ENCODE measurements at regions not wholly inside any gene's neighbourhood (a gene's known extent, or its start where the extent isn't known, plus 50 kb on each side); places are given as distances from the start of the nearest gene placed in this dataset.

DNA sequence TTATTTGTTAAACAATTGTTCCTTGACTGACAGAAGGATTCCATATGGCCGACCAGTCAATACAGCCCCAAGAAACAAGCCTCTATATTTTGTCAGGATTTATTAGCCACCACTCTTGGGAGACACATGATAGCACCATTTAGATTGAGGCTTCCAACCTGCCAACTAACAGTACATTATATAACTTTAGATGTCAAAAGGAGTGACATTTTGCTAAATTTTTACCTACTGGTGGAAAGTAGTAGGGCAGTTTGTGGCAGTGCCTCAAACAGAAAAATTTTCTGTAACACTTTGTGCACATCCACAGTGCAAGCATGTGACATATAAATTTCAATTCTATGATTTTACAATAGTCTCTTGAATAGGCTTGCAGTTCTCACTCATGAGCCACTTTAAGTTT is 464.0 kb downstream of the TRIB2 start (continued):
- TF ChIP-seq, protein P1, sequence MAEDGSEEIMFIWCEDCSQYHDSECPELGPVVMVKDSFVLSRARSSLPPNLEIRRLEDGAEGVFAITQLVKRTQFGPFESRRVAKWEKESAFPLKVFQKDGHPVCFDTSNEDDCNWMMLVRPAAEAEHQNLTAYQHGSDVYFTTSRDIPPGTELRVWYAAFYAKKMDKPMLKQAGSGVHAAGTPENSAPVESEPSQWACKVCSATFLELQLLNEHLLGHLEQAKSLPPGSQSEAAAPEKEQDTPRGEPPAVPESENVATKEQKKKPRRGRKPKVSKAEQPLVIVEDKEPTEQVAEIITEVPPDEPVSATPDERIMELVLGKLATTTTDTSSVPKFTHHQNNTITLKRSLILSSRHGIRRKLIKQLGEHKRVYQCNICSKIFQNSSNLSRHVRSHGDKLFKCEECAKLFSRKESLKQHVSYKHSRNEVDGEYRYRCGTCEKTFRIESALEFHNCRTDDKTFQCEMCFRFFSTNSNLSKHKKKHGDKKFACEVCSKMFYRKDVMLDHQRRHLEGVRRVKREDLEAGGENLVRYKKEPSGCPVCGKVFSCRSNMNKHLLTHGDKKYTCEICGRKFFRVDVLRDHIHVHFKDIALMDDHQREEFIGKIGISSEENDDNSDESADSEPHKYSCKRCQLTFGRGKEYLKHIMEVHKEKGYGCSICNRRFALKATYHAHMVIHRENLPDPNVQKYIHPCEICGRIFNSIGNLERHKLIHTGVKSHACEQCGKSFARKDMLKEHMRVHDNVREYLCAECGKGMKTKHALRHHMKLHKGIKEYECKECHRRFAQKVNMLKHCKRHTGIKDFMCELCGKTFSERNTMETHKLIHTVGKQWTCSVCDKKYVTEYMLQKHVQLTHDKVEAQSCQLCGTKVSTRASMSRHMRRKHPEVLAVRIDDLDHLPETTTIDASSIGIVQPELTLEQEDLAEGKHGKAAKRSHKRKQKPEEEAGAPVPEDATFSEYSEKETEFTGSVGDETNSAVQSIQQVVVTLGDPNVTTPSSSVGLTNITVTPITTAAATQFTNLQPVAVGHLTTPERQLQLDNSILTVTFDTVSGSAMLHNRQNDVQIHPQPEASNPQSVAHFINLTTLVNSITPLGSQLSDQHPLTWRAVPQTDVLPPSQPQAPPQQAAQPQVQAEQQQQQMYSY (CRISPR knock-in tag; IDR thresholded peaks at IDR 0.05) = no peak
- TF ChIP-seq ZNF671 (CRISPR knock-in tag; IDR thresholded peaks at IDR 0.05) (no peak), RELA (CRISPR knock-in tag; IDR thresholded peaks at IDR 0.05; ENCODE audit: borderline replicate concordance) (no peak), ZBTB43 (CRISPR knock-in tag; IDR thresholded peaks at IDR 0.05) (no peak)
- TF ChIP-seq, protein P2, sequence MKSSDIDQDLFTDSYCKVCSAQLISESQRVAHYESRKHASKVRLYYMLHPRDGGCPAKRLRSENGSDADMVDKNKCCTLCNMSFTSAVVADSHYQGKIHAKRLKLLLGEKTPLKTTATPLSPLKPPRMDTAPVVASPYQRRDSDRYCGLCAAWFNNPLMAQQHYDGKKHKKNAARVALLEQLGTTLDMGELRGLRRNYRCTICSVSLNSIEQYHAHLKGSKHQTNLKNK (CRISPR knock-in tag; IDR thresholded peaks at IDR 0.05) = no peak

GRCh38 chr2:13193075-13193474 is 476.3 kb downstream of the TRIB2 start:
- H3K4me1 Mint-ChIP-seq = peaks cover 4% of the 10 kb centered on the region; the same call in 1 of the 2 replicates
- no peaks in the 10 kb centered on the region for H3K36me3 Mint-ChIP-seq
- H3K27ac Mint-ChIP-seq = no peak overlapping the region
- H3K27me3 Mint-ChIP-seq (ENCODE audit: low read depth) = no peaks in the 10 kb centered on the region
- ATAC-seq (peak; percentile 83), DNase-seq (ENCODE audit: low spot score) (no peak)
- POLR2A ChIA-PET = no interaction called here
- TF ChIP-seq ZNF425 (CRISPR knock-in tag; conservative IDR thresholded peaks at IDR 0.05) (no peak), MXD4 (CRISPR knock-in tag; IDR thresholded peaks at IDR 0.05; ENCODE audit: borderline replicate concordance) (no peak), USF2 (CRISPR knock-in tag; IDR thresholded peaks at IDR 0.05) (no peak), FOXP1 (CRISPR knock-in tag; IDR thresholded peaks at IDR 0.05; ENCODE audit: borderline replicate concordance) (no peak), FOXP4 (CRISPR knock-in tag; IDR thresholded peaks at IDR 0.05) (no peak), ZNF396 (CRISPR knock-in tag; IDR thresholded peaks at IDR 0.05; ENCODE audit: borderline replicate concordance) (no peak), CREM (CRISPR knock-in tag; IDR thresholded peaks at IDR 0.05) (no peak), GRHL2 (CRISPR knock-in tag; IDR thresholded peaks at IDR 0.05; ENCODE audit: insufficient replicate concordance, severe bottlenecking) (no peak)
- TF ChIP-seq, protein P3, sequence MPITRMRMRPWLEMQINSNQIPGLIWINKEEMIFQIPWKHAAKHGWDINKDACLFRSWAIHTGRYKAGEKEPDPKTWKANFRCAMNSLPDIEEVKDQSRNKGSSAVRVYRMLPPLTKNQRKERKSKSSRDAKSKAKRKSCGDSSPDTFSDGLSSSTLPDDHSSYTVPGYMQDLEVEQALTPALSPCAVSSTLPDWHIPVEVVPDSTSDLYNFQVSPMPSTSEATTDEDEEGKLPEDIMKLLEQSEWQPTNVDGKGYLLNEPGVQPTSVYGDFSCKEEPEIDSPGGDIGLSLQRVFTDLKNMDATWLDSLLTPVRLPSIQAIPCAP (CRISPR knock-in tag; IDR thresholded peaks at IDR 0.05) = no peak
- no peaks in the 10 kb centered on the region for H3K9me3 Mint-ChIP-seq
- CTCF ChIA-PET = no interaction called here
- H3K4me3 Mint-ChIP-seq = no peak overlapping the region

Measured in WTC11 (cell line).